GM19455 (cell line): ENCODE measurements at regions not wholly inside any gene's neighbourhood (a gene's known extent, or its start where the extent isn't known, plus 50 kb on each side); places are given as distances from the start of the nearest gene placed in this dataset.
"Not testable (repeated sequence)": the region's sequence is repeated elsewhere in the genome, so short reads cannot be mapped to it uniquely, and the experiment has no call there.

Experiments
- ATAC-seq: cut with Tn5 transposase; IDR thresholded peaks from one replicate; pipeline ENCODE4 v1.9.1; 2021; ENCODE audit not compliant: unreplicated experiment

GRCh38 chrY:7588176-7588575, 676.6 kb upstream of the AMELY start:
- not testable (repeated sequence) for ATAC-seq

GRCh38 chrY:7562541-7562940, 651.0 kb upstream of the AMELY start:
- no peak for ATAC-seq

GRCh38 chrY:7557675-7558074, 646.1 kb upstream of the AMELY start:
- ATAC-seq, result no peak

GRCh38 chrY:7555006-7555405, 643.5 kb upstream of the AMELY start:
- no peak for ATAC-seq

GRCh38 chrY:7545060-7545459, 633.5 kb upstream of the AMELY start:
- ATAC-seq, result no peak

- ATAC-seq, result no peak
Observed at GRCh38 chrY:7544172-7544770, 632.7 kb upstream of the AMELY start.

- ATAC-seq, result no peak
Observed at GRCh38 chrY:7543506-7543905, 632.0 kb upstream of the AMELY start.

- no peak for ATAC-seq
Observed at GRCh38 chrY:7542256-7542858, 630.8 kb upstream of the AMELY start.

- ATAC-seq, result no peak
Observed at GRCh38 chrY:7529396-7529795, 617.8 kb upstream of the AMELY start.

- ATAC-seq, result not testable (repeated sequence)
Observed at GRCh38 chrY:7527568-7527967, 616.0 kb upstream of the AMELY start.

GRCh38 chrY:7518387-7518786, 606.8 kb upstream of the AMELY start:
- ATAC-seq, result no peak

GRCh38 chrY:7516268-7516667, 604.7 kb upstream of the AMELY start:
- no peak for ATAC-seq

- no peak for ATAC-seq
Observed at GRCh38 chrY:7515812-7516211, 604.3 kb upstream of the AMELY start.

GRCh38 chrY:7502896-7503295, 591.3 kb upstream of the AMELY start:
- ATAC-seq, result no peak

- ATAC-seq, result no peak
Observed at GRCh38 chrY:7501236-7501635, 589.7 kb upstream of the AMELY start.

GRCh38 chrY:7496001-7496400, 584.4 kb upstream of the AMELY start:
- ATAC-seq, result no peak

- not testable (repeated sequence) for ATAC-seq
Observed at GRCh38 chrY:7484455-7485285, 573.1 kb upstream of the AMELY start.

GRCh38 chrY:7471976-7472375, 560.4 kb upstream of the AMELY start:
- no peak for ATAC-seq

- ATAC-seq, result no peak
Observed at GRCh38 chrY:7470037-7470436, 558.5 kb upstream of the AMELY start.

- no peak for ATAC-seq
Observed at GRCh38 chrY:7468951-7469745, 557.6 kb upstream of the AMELY start.

GRCh38 chrY:7467796-7468520, 556.4 kb upstream of the AMELY start:
- no peak for ATAC-seq
